Hindlimb muscle (tissue), 1 donor: ENCODE measurements at regions not wholly inside any gene's neighbourhood (a gene's known extent, or its start where the extent isn't known, plus 50 kb on each side); places are given as distances from the start of the nearest gene placed in this dataset.
"Not testable (repeated sequence)": the region's sequence is repeated elsewhere in the genome, so short reads cannot be mapped to it uniquely, and the experiment has no call there.

Source experiments
- DNase-seq: peaks from one replicate; pipeline ENCODE4 v3.0.0-alpha.2; 2013

GRCh38 chr11:97610000-97610399 is 1220.2 kb downstream of the JRKL start:
- DNase-seq, result no peak

- DNase-seq, result no peak
These were observed 1221.0 kb downstream of the JRKL start for GRCh38 chr11:97610854-97611253.

- no peak for DNase-seq
These were observed 1221.5 kb downstream of the JRKL start for GRCh38 chr11:97611345-97611744.

GRCh38 chr11:97614606-97615005 is 1224.8 kb downstream of the JRKL start:
- no peak for DNase-seq

GRCh38 chr11:97615546-97615945 is 1225.7 kb downstream of the JRKL start:
- no peak for DNase-seq

- no peak for DNase-seq
These were observed 1227.2 kb downstream of the JRKL start for GRCh38 chr11:97617031-97617430.

- DNase-seq, result no peak
These were observed 1230.2 kb downstream of the JRKL start for GRCh38 chr11:97620007-97620406.

GRCh38 chr11:97621282-97621681 is 1231.5 kb downstream of the JRKL start:
- no peak for DNase-seq

GRCh38 chr11:97622795-97623194 is 1233.0 kb downstream of the JRKL start:
- no peak for DNase-seq

GRCh38 chr11:97636741-97637140 is 1246.9 kb downstream of the JRKL start:
- not testable (repeated sequence) for DNase-seq

- DNase-seq, result no peak
These were observed 1247.9 kb downstream of the JRKL start for GRCh38 chr11:97637701-97638100.

- DNase-seq, result no peak
These were observed 1248.9 kb downstream of the JRKL start for GRCh38 chr11:97638641-97639224.

- no peak for DNase-seq
These were observed 1252.2 kb downstream of the JRKL start for GRCh38 chr11:97641988-97642387.

- DNase-seq, result no peak
These were observed 1255.9 kb downstream of the JRKL start for GRCh38 chr11:97645736-97646135.

- DNase-seq, result no peak
These were observed 1266.5 kb downstream of the JRKL start for GRCh38 chr11:97656356-97656755.

- DNase-seq, result no peak
These were observed 1268.0 kb downstream of the JRKL start for GRCh38 chr11:97657852-97658251.

GRCh38 chr11:97667057-97667456 is 1277.2 kb downstream of the JRKL start:
- no peak for DNase-seq

- DNase-seq, result no peak
These were observed 1293.9 kb downstream of the JRKL start for GRCh38 chr11:97683733-97684132.

- no peak for DNase-seq
These were observed 1295.0 kb downstream of the JRKL start for GRCh38 chr11:97684486-97685439.

GRCh38 chr11:97685695-97686094 is 1295.9 kb downstream of the JRKL start:
- no peak for DNase-seq

GRCh38 chr11:97687111-97687510 is 1297.3 kb downstream of the JRKL start:
- DNase-seq, result no peak

GRCh38 chr11:97691061-97691460 is 1301.2 kb downstream of the JRKL start:
- no peak for DNase-seq

GRCh38 chr11:97702951-97703350 is 1313.1 kb downstream of the JRKL start:
- no peak for DNase-seq

GRCh38 chr11:97703851-97704250 is 1314.0 kb downstream of the JRKL start:
- DNase-seq, result no peak
